GM10266 (cell line): ENCODE measurements at regions not wholly inside any gene's neighbourhood (a gene's known extent, or its start where the extent isn't known, plus 50 kb on each side); places are given as distances from the start of the nearest gene placed in this dataset.

ENCODE experiments used
- DNase-seq: peaks from one replicate; pipeline ENCODE4 v3.0.0; 2012; ENCODE audit errors: extremely low spot score
- CTCF ChIP-seq: IDR thresholded peaks from 2 replicates; pipeline ENCODE4 v1.5.1; 2012; ENCODE audit warnings: mild to moderate bottlenecking, low read depth; ENCODE audit not compliant: control insufficient read depth, insufficient read depth; ENCODE audit errors: missing control alignments

- no peak for TF ChIP-seq CTCF
- peak; percentile 8 for DNase-seq
Measured at GRCh38 chr4:79177388-79177787, 148.5 kb downstream of the NAA11 start.

- TF ChIP-seq CTCF: no peak
- DNase-seq: no peak
Measured at GRCh38 chr4:79176351-79176750, 149.5 kb downstream of the NAA11 start.

- no peak for DNase-seq
- no peak for TF ChIP-seq CTCF
Measured at GRCh38 chr4:79175716-79176115, 150.1 kb downstream of the NAA11 start.

GRCh38 chr4:79174490-79175252 lies 151.2 kb downstream of the NAA11 start:
- no peak for TF ChIP-seq CTCF
- DNase-seq: no peak

- no peak for DNase-seq
- TF ChIP-seq CTCF: no peak
Measured at GRCh38 chr4:79173186-79173585, 152.7 kb downstream of the NAA11 start.

- DNase-seq: no peak
Measured at GRCh38 chr4:79170077-79170476, 155.8 kb downstream of the NAA11 start.

More at GRCh38 chr4:79170077-79170476, 155.8 kb downstream of the NAA11 start:
- TF ChIP-seq CTCF: no peak
